DLD1 (cell line): ENCODE measurements at regions not wholly inside any gene's neighbourhood (a gene's known extent, or its start where the extent isn't known, plus 50 kb on each side); places are given as distances from the start of the nearest gene placed in this dataset.

Experiments
- in situ Hi-C: cut with HindIII; loops from 2 replicates; pipeline ENCODE4 v1.10.0; 2017; ENCODE audit warnings: low sequenced_read_pairs

DNA sequence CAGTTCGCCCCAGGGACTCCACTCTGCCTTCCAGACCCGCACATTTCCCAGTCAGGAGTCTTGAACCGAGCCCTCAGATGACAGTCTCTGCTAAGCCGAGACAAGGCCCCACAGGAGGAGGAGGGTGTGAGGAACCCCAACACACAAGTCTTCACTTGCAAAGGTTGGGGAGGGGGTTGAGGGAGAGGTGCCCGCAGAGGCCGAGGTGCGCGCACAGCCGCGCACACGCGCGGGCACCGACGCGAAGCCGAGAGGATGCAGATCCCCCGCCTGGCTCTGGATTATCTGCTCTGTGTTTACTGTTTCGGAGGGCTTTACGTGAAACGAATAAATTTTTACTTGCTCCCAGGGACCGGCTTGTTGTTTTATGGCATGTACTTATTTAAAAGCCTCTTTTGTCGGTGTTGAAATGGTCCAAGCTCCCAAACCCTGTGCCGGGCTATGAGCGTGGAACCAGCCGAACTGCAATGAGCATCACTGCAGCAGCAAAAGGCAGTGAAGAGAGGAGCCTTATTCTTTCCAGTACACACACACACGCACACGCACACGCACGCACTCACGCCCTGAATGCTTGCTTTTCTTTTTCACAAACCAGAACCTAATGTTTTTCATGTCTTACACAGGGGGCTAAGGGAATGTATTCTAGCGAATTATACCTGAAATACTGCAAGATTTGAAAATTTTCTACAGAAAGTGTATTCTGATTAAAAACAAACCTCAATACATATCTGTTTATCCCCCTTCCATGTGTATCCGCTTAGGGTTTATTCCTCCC is 297.7 kb downstream of the PARP8 start:
- in situ Hi-C loops: loop anchor here (10.0 to 25.0 kb wide), 2 partner anchors 998 to 1691 kb away; no protein-coding TSS in a partner anchor

- in situ Hi-C loops: loop anchor here (10.0 to 25.0 kb wide), 2 partner anchors 997 to 1690 kb away; no protein-coding TSS in a partner anchor
These were observed 298.6 kb downstream of the PARP8 start for GRCh38 chr5:50964746-50965653.

GRCh38 chr5:50965654-50966375 is 299.4 kb downstream of the PARP8 start:
- in situ Hi-C loops: loop anchor here (10.0 to 25.0 kb wide), 2 partner anchors 996 to 1689 kb away; no protein-coding TSS in a partner anchor

DNA sequence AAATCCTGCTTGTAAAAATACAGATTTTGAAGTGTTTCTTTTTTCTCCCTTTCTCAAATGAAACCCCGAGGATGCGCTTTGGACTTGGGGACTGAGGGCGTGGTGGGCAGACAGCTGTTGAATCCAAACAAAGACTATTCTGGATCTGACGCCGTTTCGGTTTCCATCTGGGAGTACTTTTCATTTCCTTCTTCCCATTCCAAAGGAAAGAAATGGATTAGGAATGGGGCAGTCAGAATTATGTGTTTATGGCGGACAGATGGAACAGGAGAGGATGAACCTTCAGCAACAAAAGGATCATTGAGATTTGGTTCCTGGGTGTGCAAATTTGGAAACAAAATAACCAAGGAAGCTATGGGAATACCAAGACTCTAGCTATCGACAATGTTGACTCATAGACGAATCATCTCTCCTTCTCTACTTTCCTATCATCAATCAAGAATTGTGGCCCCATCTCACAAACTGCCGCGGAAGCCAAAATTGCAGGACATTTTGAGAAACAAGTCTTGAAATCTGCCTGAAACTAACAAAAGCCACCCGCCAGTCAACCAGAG is 300.6 kb downstream of the PARP8 start:
- in situ Hi-C loops: loop anchor here (10.0 to 25.0 kb wide), 2 partner anchors 995 to 1688 kb away; no protein-coding TSS in a partner anchor

- in situ Hi-C loops: loop anchor here (10.0 to 25.0 kb wide), 2 partner anchors 995 to 1687 kb away; no protein-coding TSS in a partner anchor
These were observed 301.3 kb downstream of the PARP8 start for GRCh38 chr5:50967563-50968355.

GRCh38 chr5:50968356-50969149 is 302.1 kb downstream of the PARP8 start:
- in situ Hi-C loops: loop anchor here (10.0 to 25.0 kb wide), 2 partner anchors 994 to 1686 kb away; no protein-coding TSS in a partner anchor

GRCh38 chr5:50969151-50970031 is 303.0 kb downstream of the PARP8 start:
- in situ Hi-C loops: loop anchor here (10.0 to 25.0 kb wide), 2 partner anchors 993 to 1685 kb away; no protein-coding TSS in a partner anchor

GRCh38 chr5:50975840-50976239 is 309.4 kb downstream of the PARP8 start:
- in situ Hi-C loops: no loop called here

DNA sequence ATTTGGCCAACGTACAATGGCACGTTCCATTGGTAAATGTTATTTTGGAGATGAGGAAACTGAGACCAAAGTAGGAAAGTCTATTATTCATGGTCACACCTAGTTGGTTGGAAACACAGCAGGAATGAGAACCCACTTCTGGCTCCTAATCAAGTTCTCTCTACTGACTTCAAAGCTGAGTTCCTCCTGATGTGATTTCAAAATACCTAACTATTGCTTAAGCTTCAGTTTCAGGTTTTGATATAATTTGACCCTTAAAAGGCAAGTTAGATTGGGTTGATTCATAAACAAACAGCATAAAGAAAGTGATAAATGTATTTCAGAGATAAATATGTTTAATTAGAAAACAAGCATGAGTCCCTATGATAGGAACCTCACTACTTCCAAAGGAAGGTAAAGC is 312.5 kb downstream of the PARP8 start:
- in situ Hi-C loops: no loop called here

DNA sequence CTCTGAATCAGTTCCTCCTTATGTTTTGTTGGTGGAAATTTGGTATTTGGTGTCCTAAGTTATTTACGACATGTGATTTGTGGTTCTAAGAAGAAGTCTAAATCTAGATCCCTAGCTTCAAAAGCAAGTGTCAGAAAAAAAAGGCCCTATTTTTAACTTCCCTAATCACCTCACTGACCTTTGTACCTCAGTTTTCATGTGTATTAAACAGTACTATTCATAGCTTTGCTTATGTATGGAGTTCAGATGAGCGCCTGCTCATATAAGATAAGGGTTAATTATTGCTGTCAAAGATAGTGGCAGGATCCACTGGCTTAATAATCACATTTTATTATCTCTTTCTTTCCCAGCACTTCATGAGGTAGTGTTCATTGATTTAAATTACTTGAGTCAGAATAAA is 318.2 kb downstream of the PARP8 start:
- in situ Hi-C loops: no loop called here

DNA sequence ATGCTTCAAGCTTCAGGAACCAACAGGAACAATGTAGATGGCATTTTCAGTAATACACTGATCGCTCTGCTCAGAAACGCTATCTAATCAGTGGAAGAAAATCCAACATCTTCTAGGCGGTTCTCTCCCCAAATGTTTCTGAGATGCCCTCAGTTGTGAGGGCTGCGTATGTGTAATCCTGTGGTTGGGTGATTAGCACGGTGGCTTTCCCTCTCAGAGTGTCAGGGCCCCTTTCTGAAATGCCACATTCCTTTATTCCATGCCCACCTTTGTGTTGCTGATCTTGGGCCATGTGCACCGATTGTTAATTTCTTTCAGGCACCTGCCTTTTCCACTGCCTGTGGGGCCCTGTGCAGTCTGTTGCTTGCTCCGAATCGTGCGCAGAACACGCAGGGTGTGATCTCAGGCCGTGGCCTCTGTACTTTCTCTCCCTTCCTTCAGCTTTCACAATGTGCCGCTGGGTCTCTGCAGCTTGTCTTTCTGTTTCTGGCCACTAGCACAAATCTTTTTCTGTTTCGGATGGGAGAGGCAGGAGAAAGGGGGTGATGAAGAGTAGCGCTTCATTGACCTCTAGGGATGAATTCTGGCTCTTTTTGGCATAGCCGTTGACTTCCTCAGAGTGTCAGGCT is 324.0 kb downstream of the PARP8 start:
- in situ Hi-C loops: no loop called here

DNA sequence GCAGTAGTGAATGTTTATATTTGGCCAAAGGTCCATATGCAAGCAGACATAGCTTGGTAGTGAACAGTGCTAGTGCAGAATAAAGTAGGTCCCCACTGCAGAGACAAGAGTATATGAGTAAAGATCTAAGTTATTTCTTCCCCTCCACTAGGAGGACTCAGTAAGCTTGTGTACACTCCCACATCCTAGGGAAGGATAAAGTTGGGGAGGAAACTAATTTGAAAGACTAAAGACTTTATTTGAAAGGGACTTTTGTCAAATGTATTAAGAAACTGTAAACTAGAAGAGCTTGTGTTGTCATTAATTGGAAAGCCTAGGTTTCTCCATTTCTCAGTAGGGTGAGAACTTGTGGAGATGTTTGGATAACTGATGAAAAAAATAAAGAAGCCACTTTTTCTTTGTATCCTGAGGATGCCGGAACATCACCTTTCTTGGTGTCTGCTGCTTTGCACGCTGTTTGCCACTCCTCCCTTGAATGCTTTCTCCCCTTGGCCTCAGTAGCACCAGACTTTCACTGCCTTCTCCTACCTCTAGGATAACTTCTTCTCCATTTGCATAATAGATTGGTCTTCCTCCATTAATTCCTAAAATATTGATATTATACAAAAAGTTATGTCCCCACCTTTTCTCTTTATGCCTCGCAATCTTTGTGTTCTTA is 329.0 kb downstream of the PARP8 start:
- in situ Hi-C loops: no loop called here

DNA sequence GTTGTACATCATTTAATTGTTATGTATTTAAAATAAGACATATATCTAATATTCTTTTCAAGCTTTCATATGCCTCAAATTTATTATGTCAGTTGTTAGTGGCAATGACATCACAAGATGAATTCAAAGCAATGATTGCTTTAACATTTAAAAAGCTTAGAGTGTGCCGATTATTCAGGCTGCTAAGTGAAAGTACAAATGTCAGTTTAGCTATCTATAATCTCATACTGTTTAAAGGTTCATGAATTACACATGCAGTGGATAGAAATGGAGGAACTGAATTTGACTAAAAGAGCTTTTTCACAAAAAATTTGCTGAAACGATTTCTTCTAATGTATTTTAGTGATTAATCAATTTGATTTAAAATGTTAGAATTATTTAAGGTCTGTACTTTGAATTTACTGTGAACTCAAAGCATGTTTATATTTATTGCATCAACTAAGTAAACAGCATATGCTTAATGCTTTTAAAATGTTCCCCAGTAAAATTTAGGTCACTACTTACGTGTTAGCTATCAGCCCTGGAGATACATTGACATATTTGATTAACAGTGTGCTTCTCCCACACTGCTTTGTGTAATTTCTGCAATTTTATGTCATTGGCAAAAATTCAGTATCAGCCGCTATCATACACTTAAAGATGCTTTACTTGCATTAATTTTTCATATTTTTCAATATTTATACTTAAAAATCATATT is 334.9 kb downstream of the PARP8 start:
- in situ Hi-C loops: no loop called here

DNA sequence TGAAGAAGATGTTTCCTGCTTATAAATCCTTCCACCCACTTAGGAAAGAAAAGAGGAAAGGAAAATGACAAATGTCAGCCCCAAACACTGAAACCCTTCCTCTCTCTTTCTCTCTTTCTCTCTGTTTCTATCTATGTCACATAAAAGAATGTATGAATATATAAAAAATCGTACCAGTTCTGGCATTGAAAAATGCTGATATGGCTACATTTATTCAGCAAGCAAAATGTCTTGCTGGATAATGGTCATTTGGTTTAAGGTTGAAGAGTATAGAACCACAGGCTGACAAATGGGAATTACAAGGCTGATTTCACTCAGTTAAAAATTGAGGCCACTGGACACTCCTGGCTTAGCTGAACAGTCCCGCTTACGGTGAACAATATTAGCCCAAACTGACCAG is 335.9 kb downstream of the PARP8 start:
- in situ Hi-C loops: no loop called here

DNA sequence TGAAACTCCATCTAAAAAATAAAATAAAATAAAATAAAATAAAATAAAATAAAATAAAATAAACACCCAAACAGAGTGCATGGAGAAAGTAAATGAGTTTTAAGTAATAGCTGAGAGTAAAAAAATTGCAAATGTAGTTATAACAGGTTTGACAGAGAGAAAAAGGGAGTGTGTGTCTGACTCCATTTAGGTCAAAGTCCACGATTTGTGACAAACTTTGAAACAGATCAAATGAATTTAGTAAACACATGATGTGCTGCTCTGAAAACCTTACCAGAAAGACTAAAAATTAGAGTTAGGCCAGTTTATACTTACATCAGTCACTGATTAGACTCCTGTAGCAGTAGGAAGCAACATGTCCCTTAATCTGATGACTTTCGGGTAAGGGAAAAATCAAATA is 346.6 kb downstream of the PARP8 start:
- in situ Hi-C loops: no loop called here

- in situ Hi-C loops: no loop called here
These were observed 352.0 kb downstream of the PARP8 start for GRCh38 chr5:51018423-51018822.
